ENCODE measurements at regions not wholly inside any gene's neighbourhood (a gene's known extent, or its start where the extent isn't known, plus 50 kb on each side); places are given as distances from the start of the nearest gene placed in this dataset.

DNA sequence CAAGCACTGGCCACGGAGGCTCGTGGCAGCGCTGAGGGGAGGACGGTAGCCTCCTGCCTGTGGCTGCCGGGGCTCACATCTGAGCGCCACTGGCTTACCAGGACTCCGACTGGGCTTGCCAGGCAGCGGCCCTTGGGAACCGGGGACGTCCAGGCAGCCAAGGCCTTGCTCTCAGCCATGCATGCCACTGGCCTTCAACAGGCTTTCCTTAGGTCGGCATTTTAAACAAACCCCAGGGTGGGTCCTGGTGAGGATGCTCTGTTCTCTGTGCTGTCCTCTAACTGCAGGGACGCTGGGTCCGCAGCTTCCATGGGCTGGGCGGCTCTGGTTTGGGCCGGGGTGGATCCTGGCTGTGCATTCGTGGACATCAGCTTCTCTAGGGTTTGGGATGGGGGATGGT is 59.1 kb upstream of the BHLHE23 start:
- Histone ChIP-seq H3K4me3 (no peak overlapping the region), H3K9me3 (replicated peaks) (no peaks in the 10 kb centered on the region; the same call in 1 of the 2 replicates), H3K4me1 (replicated peaks) (no peaks in the 10 kb centered on the region), H3K27ac (no peak overlapping the region), H3K36me3 (no peaks in the 10 kb centered on the region), H3K27me3 (replicated peaks) (peaks cover 54% of the 10 kb centered on the region)
- no peak for DNase-seq (ENCODE audit: low read depth in 1 of 2, low spot score in 2 of 2)

GRCh38 chr20:63064745-63065711 is 58.3 kb upstream of the BHLHE23 start:
- no peaks in the 10 kb centered on the region; the same call in 1 of the 2 replicates for H3K9me3 ChIP-seq (replicated peaks)
- peaks cover 49% of the 10 kb centered on the region for H3K27me3 ChIP-seq (replicated peaks)
- no peaks in the 10 kb centered on the region for H3K36me3 ChIP-seq
- no peaks in the 10 kb centered on the region for H3K4me1 ChIP-seq (replicated peaks)
- no peak overlapping the region for H3K4me3 ChIP-seq
- H3K27ac ChIP-seq: no peak overlapping the region
- DNase-seq (ENCODE audit: low read depth in 1 of 2, low spot score in 2 of 2): peak in 1 of 2 experiments; percentile 41

- no peak overlapping the region for H3K4me3 ChIP-seq
- H3K36me3 ChIP-seq: no peaks in the 10 kb centered on the region
- H3K4me1 ChIP-seq (replicated peaks): no peaks in the 10 kb centered on the region
- H3K27me3 ChIP-seq (replicated peaks): peaks cover 43% of the 10 kb centered on the region
- H3K27ac ChIP-seq: no peak overlapping the region
- DNase-seq (ENCODE audit: low read depth in 1 of 2, low spot score in 2 of 2): peak in 1 of 2 experiments; percentile 45
- H3K9me3 ChIP-seq (replicated peaks): no peaks in the 10 kb centered on the region; the same call in 1 of the 2 replicates
These were observed 57.5 kb upstream of the BHLHE23 start for GRCh38 chr20:63064310-63064709.

GRCh38 chr20:63062188-63063140 is 55.7 kb upstream of the BHLHE23 start:
- H3K27me3 ChIP-seq (replicated peaks): peaks cover 48% of the 10 kb centered on the region
- no peaks in the 10 kb centered on the region; the same call in 1 of the 2 replicates for H3K9me3 ChIP-seq (replicated peaks)
- no peak overlapping the region for H3K27ac ChIP-seq
- H3K36me3 ChIP-seq: no peaks in the 10 kb centered on the region
- peak in 1 of 2 experiments; percentile 34 for DNase-seq (ENCODE audit: low read depth in 1 of 2, low spot score in 2 of 2)
- H3K4me3 ChIP-seq: no peak overlapping the region
- no peaks in the 10 kb centered on the region for H3K4me1 ChIP-seq (replicated peaks)

DNA sequence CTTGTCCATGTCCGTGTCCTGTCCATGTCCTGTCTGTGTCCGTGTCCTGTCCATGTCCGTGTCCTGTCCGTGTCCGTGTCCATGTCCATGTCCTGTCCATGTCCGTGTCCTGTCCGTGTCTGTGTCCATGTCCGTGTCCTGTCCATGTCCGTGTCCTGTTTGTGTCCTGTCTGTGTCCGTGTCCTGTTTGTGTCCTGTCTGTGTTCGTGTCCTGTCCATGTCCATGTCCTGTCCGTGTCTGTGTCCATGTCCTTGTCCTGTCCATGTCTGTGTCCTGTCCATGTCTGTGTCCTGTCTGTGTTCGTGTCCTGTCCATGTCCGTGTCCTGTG is 55.0 kb upstream of the BHLHE23 start:
- Histone ChIP-seq H3K36me3 (no peaks in the 10 kb centered on the region), H3K4me1 (replicated peaks) (no peaks in the 10 kb centered on the region), H3K9me3 (replicated peaks) (no peaks in the 10 kb centered on the region; the same call in 1 of the 2 replicates)

DNA sequence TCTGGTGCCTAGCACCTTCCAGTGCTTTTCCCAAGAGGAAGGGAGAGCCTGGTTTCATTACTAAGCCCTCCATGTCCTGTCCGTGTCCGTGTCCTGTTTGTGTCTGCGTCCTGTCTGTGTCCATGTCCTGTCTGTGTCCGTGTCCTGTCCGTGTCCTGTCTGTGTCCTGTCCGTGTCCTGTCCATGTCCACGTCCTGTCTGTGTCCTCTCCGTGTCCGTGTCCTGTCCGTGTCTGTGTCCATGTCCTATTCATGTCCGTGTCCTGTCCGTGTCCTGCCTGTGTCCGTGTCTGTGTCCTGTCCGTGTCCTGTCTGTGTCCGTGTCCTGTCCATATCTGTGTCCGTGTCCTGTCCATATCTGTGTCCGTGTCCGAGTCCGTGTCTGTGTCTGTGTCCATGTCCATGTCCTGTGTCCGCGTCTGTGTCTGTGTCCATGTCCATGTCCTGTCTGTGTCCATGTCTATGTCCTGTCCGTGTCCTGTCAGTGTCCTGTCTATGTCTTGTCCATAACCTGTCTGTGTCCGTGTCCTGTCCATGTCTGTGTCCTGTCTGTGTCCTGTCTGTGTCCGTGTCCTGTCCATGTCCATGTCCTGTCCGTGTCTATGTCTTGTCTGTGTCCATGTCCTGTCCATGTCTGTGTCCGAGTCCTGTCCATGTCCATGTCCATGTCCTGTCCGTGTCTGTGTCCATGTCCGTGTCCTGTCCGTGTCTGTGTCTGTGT is 54.4 kb upstream of the BHLHE23 start:
- peaks cover 44% of the 10 kb centered on the region for H3K27me3 ChIP-seq (replicated peaks)
- no peak overlapping the region for H3K27ac ChIP-seq
- no peaks in the 10 kb centered on the region; the same call in 1 of the 2 replicates for H3K9me3 ChIP-seq (replicated peaks)
- no peaks in the 10 kb centered on the region for H3K36me3 ChIP-seq
- peak in 1 of 2 experiments; percentile 36 for DNase-seq (ENCODE audit: low read depth in 1 of 2, low spot score in 2 of 2)
- H3K4me3 ChIP-seq: no peak overlapping the region
- H3K4me1 ChIP-seq (replicated peaks): no peaks in the 10 kb centered on the region

More for the DNA sequence above, 55.0 kb upstream of the BHLHE23 start:
- no peak for DNase-seq (ENCODE audit: low read depth in 1 of 2, low spot score in 2 of 2)
- H3K27ac ChIP-seq: no peak overlapping the region
- H3K4me3 ChIP-seq: no peak overlapping the region
- H3K27me3 ChIP-seq (replicated peaks): peaks cover 48% of the 10 kb centered on the region

DNA sequence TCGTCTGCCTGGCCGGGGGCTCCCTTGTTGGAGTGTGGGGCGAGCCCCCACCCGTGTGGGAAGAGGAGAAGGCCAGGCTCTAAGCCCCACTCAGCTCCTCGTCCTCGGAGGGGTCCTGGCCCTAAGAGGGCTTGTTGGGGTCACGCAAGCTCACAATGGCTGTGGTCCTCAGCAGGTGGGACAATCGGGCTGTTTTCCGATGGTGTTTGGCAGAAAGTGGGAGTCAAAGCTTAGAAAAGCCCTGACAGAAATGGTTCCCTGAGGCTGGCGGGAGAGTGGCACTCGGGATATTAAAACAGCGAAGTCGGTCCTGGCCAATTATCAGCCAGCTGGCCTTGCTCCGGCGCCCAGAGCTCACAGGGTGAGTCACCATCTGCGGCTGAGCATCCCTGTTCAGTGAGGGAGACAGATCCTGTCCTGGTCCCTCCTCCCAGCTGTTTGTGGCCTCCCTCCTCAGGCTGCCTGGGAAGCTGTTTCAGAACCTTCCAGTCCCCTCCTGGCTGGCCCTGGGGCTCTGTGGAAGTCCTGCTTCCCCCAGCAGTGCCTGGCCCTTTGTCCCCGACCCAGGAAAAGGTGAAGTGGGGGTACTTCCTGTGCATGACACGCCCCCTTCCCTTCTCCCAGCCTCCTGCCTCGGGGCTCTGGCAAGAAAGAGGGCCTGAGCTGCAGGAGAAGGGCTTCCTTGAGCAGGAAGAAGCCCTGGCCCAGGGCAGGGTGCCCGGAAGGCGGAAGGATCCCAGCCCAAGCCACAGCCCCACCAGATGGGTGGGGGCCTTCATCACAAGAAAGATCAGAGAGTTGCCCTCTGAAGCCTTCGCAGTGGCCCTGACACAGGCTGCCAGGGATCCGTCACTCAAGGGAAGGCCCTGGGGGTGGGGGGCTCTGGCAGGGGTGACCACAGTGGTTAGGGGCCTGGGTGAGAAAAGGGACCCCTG is 53.6 kb upstream of the BHLHE23 start:
- Histone ChIP-seq H3K27me3 (replicated peaks) (peaks cover 44% of the 10 kb centered on the region), H3K36me3 (no peaks in the 10 kb centered on the region), H3K4me3 (no peak overlapping the region), H3K27ac (no peak overlapping the region), H3K4me1 (replicated peaks) (no peaks in the 10 kb centered on the region), H3K9me3 (replicated peaks) (no peaks in the 10 kb centered on the region; the same call in 1 of the 2 replicates)
- DNase-seq (ENCODE audit: low read depth in 1 of 2, low spot score in 2 of 2): peak in 1 of 2 experiments; percentile 51

DNA sequence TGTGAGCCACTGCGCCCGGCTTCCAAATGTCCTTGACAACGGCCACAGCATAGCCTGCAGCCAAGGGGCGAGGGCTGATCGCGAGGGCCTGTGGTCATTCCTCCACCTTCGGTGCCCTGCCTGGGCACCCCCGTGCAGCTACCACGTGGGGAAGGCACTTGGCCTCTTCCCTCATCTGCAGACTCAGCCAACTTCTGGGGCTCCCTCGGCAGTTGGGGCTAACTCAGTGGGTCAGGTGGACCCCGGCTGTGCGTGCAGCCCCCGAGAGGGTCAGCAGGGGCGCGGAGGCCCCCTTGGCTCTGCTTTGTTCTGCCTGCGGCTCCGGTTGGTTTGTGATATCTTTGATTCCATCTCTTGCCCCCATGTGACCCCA is 52.9 kb upstream of the BHLHE23 start:
- Histone ChIP-seq H3K9me3 (replicated peaks) (no peaks in the 10 kb centered on the region; the same call in 1 of the 2 replicates), H3K4me1 (replicated peaks) (no peaks in the 10 kb centered on the region), H3K27ac (no peak overlapping the region), H3K36me3 (no peaks in the 10 kb centered on the region), H3K4me3 (no peak overlapping the region), H3K27me3 (replicated peaks) (peaks cover 47% of the 10 kb centered on the region)
- peak in 1 of 2 experiments; percentile 30 for DNase-seq (ENCODE audit: low read depth in 1 of 2, low spot score in 2 of 2)

DNA sequence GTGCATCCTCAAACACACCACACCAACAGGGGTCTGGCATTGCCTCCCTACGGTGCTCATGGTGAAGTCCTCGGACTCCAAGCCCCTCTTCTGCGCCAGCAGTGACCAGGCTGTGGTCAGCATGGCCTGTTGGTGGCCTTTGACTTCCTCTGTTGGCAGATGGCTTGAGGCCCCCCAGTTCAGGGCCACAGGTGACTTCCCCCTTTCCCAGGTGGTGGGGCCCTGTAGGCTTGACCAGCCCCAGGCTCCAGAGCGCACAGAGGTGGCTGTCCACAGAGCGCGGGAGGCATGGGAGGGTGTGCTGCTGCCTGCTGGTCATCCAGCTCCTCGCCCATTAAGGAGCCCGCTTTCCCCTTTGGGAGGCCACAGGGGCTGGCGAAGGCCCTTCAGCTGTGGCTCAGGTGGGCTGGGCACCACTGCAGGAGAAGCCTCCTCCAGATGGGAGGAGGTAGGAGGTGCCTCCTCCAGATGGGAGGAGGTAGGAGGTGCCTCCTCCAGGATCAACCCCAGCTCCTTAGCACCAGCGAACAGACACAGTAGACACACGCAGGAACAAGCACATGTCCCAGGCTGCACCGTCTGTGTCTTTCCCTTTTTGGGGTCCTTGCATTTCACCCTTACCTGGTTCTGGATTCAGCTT is 52.1 kb upstream of the BHLHE23 start:
- no peaks in the 10 kb centered on the region for H3K36me3 ChIP-seq
- H3K4me1 ChIP-seq (replicated peaks): no peaks in the 10 kb centered on the region
- H3K4me3 ChIP-seq: no peak overlapping the region
- H3K27me3 ChIP-seq (replicated peaks): peaks cover 47% of the 10 kb centered on the region
- no peak overlapping the region for H3K27ac ChIP-seq
- DNase-seq (ENCODE audit: low read depth in 1 of 2, low spot score in 2 of 2): peak in 1 of 2 experiments; percentile 37
- no peaks in the 10 kb centered on the region; the same call in 1 of the 2 replicates for H3K9me3 ChIP-seq (replicated peaks)

DNA sequence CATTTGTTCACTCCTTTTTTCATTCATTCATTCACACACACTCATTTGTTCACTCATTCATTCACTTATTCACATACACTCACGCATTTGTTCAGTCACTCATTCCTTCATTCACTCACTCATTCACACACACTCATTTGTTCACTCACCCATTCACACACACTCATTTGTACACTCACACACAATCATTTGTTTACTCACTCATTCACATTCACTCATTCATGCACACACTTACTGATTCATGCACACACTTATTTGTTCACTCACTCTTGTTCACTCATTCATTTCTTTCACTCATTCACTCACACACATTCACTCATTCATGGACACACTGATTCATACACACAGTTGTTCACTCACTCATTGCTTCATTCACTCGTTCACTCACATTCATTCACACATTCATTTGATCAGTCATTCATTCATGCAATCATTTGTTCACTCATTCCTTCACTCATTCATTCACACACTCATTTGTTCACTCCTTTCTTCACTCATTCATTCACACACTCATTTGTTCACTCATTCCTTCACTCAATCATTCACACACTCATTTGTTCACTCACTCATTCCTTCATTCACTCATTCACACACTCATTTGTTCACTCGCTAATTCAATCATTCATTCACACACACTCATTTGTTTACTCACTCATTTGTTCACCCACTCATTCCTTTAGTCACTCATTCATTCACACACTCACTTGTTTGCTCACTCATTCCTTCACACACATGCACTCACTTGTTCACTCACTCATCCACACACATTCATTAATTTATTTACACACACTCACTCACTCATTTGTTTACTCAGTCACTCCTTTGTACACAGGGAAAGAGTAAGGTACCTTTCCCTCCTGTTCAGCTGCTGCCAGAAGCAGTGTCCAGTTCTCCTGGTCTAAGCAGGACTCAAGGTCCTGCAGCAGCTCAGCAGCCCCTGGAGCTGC is 50.7 kb upstream of the BHLHE23 start:
- no peaks in the 10 kb centered on the region for H3K36me3 ChIP-seq
- no peak overlapping the region for H3K4me3 ChIP-seq
- no peak for DNase-seq (ENCODE audit: low read depth in 1 of 2, low spot score in 2 of 2)
- no peak overlapping the region for H3K27ac ChIP-seq
- no peaks in the 10 kb centered on the region; the same call in 1 of the 2 replicates for H3K9me3 ChIP-seq (replicated peaks)
- peaks cover 52% of the 10 kb centered on the region for H3K27me3 ChIP-seq (replicated peaks)
- no peaks in the 10 kb centered on the region for H3K4me1 ChIP-seq (replicated peaks)

Data from SJSA1 (cell line).